Neural progenitor cell (in vitro differentiated cells): ENCODE measurements at regions not wholly inside any gene's neighbourhood (a gene's known extent, or its start where the extent isn't known, plus 50 kb on each side); places are given as distances from the start of the nearest gene placed in this dataset.

Experiments used
- EZH2 ChIP-seq: fragments of 200-600 bp; sonication (generic); IDR thresholded peaks from 2 replicates; pipeline ENCODE4 v1.6.1; 2017; ENCODE audit warnings: antibody characterized with exemption, mild to moderate bottlenecking, moderate library complexity
- EZH2phosphoT487 ChIP-seq: fragments of 200-600 bp; sonication (generic); IDR thresholded peaks from 2 replicates; pipeline ENCODE4 v1.6.1; 2017; ENCODE audit warnings: antibody characterized with exemption
- TF ChIP-seq, protein P1 (sequence below): fragments of 200-600 bp; sonication (generic); IDR thresholded peaks from 2 replicates; pipeline ENCODE4 v1.5.1; 2017; ENCODE audit warnings: antibody characterized with exemption, mild to moderate bottlenecking

DNA sequence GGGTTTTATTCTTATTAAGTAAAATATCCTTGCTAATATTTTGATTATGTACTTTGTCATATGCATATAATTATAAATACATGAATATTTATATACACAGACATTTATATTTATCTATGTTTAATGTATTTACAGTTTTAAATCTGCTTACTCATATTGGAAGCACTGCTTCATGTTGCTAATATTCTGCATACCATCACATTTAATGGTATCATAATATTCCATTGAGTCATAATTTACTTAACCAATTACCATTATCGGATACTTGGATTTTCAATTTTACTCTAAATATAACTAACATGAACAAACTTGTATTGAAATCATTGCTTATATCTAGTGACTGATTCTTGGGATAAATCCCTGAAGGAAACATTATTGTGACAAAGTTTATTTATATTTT lies 155.2 kb downstream of the MBL2 start:
- TF ChIP-seq, protein P1, sequence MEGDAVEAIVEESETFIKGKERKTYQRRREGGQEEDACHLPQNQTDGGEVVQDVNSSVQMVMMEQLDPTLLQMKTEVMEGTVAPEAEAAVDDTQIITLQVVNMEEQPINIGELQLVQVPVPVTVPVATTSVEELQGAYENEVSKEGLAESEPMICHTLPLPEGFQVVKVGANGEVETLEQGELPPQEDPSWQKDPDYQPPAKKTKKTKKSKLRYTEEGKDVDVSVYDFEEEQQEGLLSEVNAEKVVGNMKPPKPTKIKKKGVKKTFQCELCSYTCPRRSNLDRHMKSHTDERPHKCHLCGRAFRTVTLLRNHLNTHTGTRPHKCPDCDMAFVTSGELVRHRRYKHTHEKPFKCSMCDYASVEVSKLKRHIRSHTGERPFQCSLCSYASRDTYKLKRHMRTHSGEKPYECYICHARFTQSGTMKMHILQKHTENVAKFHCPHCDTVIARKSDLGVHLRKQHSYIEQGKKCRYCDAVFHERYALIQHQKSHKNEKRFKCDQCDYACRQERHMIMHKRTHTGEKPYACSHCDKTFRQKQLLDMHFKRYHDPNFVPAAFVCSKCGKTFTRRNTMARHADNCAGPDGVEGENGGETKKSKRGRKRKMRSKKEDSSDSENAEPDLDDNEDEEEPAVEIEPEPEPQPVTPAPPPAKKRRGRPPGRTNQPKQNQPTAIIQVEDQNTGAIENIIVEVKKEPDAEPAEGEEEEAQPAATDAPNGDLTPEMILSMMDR, result no peak
- TF ChIP-seq EZH2, result no peak
- TF ChIP-seq EZH2phosphoT487, result no peak
